Fibroblast of pulmonary artery (primary cell): ENCODE measurements at regions not wholly inside any gene's neighbourhood (a gene's known extent, or its start where the extent isn't known, plus 50 kb on each side); places are given as distances from the start of the nearest gene placed in this dataset.

Experiments
- DNase-seq: peaks from one replicate; pipeline ENCODE4 v3.0.0-alpha.2; 2010; ENCODE audit warnings: low read depth
- H3K4me3 ChIP-seq: replicated peaks from 2 replicates; pipeline ENCODE4 v1.5.1; 2011; ENCODE audit warnings: low read depth, mild to moderate bottlenecking, control low read depth, low read length, moderate library complexity
- TF ChIP-seq, protein P1 (sequence below): IDR thresholded peaks from 2 replicates; pipeline ENCODE4 v1.5.1; 2011; ENCODE audit warnings: mild to moderate bottlenecking, control low read depth, low read length, inconsistent platforms; ENCODE audit errors: missing control alignments

DNA sequence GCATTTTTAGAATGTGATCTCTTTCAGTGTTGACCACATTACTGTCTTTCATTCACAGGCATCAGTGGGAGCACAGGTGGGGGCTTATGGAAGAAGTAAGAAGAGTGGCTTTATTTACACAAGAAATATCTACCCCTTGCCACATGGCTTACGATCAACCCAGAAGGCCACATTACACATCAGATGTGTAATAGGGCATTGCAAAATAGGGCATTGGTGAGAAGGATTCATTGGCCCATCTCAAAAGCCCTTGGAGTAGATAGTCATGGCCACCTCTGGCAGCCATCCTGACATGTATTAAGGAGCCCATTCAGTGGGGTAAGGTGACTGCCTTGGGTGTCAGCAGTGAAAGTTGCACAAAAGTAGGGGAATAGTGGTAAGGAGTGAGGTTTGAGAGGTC is 97.5 kb downstream of the MAFB start:
- no peak for DNase-seq

DNA sequence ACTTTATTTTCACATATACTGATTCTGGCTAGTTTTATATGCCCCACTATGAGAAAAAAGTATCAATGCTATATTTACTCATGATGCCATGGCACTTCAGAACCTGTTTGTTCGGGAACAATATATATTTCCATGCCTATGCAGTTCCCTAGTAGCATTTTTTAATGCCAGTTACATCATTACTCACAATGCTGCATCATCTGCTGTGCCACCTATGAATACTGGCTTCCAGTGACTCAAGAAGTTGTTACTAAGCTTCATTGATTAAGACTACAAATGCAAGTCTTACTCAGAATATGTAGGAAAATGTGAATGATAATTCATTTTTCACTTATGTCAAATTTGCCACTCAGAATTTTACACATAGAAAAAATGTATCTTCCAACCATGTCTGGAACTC is 97.9 kb downstream of the MAFB start:
- DNase-seq: no peak
- H3K4me3 ChIP-seq: no peak overlapping the region
- TF ChIP-seq, protein P1, sequence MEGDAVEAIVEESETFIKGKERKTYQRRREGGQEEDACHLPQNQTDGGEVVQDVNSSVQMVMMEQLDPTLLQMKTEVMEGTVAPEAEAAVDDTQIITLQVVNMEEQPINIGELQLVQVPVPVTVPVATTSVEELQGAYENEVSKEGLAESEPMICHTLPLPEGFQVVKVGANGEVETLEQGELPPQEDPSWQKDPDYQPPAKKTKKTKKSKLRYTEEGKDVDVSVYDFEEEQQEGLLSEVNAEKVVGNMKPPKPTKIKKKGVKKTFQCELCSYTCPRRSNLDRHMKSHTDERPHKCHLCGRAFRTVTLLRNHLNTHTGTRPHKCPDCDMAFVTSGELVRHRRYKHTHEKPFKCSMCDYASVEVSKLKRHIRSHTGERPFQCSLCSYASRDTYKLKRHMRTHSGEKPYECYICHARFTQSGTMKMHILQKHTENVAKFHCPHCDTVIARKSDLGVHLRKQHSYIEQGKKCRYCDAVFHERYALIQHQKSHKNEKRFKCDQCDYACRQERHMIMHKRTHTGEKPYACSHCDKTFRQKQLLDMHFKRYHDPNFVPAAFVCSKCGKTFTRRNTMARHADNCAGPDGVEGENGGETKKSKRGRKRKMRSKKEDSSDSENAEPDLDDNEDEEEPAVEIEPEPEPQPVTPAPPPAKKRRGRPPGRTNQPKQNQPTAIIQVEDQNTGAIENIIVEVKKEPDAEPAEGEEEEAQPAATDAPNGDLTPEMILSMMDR: no peak

More for the DNA sequence above, 97.5 kb downstream of the MAFB start:
- H3K4me3 ChIP-seq: no peak overlapping the region
- TF ChIP-seq, protein P1: no peak

DNA sequence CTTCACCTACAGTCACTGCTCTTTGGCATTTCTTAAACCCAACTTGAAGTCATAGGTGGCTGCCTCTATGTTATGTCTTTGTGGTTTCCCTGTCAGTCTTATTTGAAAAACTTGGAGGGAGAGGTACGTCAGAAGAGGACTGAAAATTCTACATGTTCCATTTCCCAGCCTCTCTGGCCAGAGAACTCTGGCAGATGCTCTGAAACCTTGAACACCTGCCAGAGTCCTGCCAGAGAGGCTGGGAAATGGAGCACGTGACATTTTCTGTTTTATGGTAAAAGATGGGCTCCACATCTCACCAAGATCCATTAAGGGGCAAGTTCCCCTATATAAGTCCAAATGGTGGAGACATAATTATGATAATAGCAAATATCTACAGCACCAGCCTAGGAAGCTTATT is 99.5 kb downstream of the MAFB start:
- no peak for DNase-seq
- no peak overlapping the region for H3K4me3 ChIP-seq
- TF ChIP-seq, protein P1: no peak

DNA sequence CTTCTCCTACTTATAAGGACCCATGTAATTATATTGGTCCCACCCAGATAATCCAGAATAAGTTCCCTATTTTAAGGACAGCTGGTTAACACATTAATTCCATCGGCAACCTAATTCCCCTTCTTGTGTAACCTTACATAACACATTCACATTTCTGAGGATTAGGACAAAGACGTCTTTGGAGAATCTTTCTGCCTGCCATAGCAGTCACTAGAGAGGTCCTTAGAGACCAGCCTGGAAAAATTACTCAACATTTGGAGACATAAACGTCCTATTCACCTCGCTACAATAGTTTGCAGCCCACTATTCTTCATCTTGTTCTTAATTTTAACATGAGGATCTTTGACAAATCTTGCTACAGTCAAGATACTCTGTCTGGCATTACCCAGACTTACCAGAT is 100.1 kb downstream of the MAFB start:
- TF ChIP-seq, protein P1: no peak
- DNase-seq: no peak
- H3K4me3 ChIP-seq: no peak overlapping the region

DNA sequence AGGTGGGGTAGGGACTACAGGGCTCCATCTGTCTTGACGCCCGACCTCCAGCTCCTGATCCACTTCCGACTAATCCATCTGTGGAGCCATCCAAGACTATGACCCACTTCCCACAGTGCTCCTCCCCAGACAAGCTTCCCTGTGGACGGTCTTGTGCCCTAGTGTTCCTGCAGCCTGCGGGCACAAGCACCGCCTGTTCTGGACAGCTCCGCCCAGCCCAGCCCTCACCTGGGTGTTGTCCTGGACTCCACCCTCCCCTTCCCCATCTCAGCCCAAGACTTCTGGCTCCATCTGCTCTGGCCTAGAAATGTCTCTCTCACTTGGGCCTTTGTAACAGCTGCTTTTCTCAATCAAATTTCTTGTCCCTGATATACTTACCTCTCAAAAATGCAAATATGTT is 102.0 kb downstream of the MAFB start:
- no peak overlapping the region for H3K4me3 ChIP-seq
- TF ChIP-seq, protein P1: no peak
- no peak for DNase-seq

DNA sequence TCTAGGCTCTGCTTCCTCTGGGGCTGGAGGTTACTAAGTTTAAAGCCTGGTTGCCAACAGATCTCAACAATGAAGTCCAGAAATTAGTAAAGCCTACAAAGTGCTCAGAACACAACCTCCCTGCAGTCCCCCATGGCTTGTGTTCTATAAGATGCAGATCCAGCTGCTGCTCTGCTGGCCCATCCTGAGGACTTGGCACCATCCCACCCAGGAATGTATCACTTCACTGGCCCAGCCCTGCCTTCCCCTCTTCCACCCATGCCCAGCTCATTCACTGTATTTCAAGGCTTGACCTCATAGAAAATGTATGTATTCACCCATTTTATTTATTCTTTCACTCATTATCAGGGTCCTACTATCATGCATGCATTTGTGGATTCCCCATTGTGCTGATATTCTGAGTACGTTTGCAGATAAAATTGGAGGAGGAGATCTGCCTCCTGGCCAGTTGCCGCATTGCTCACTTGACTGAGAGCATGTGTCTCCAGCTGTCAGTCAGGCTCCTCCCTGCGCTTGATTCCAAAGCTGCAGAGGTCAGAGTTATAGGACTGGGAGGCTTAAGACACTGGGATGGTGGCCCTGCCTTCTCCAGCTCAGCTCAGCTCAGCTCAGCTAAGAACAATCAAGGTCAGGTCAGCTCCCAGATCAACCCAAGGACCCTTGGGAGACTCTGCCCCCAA is 104.8 kb downstream of the MAFB start:
- H3K4me3 ChIP-seq: no peak overlapping the region
- TF ChIP-seq, protein P1: no peak
- no peak for DNase-seq

DNA sequence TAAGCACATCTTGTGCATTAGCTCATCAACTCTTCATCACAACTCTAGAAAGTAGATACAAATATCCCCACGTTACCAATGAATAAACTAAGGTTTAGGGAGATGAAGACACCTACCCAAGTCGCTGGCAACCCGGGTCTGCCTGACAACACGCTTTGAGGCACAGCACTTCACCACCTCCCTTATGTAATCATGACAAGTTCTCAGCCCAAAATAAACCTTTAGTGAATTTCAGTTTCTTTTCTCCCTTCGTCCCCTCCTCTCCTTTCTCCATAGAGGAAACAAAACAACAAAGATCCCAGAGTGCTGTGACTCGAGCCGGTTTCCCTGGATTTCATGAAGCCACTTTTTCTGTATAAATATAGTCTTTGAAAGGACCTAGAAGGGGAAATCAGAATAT is 105.4 kb downstream of the MAFB start:
- no peak overlapping the region for H3K4me3 ChIP-seq
- TF ChIP-seq, protein P1: no peak
- no peak for DNase-seq
